Kidney glomerular epithelial cell (primary cell): ENCODE measurements at regions not wholly inside any gene's neighbourhood (a gene's known extent, or its start where the extent isn't known, plus 50 kb on each side); places are given as distances from the start of the nearest gene placed in this dataset.
"Not testable (repeated sequence)": the region's sequence is repeated elsewhere in the genome, so short reads cannot be mapped to it uniquely, and the experiment has no call there.

Experiments
- DNase-seq: peaks from one replicate; lab custom pipeline; 2025; lab: John Stamatoyannopoulos, UW

- DNase-seq, result no peak
These were observed 234.2 kb upstream of the NETO1 start for GRCh38 chr18:73101977-73102376.

- DNase-seq, result not testable (repeated sequence)
These were observed 233.7 kb upstream of the NETO1 start for GRCh38 chr18:73101491-73101890.

- no peak for DNase-seq
These were observed 232.0 kb upstream of the NETO1 start for GRCh38 chr18:73099759-73100158.

GRCh38 chr18:73093687-73094250 is 226.0 kb upstream of the NETO1 start:
- no peak for DNase-seq

GRCh38 chr18:73088445-73088844 is 220.7 kb upstream of the NETO1 start:
- no peak for DNase-seq

- DNase-seq, result no peak
These were observed 219.6 kb upstream of the NETO1 start for GRCh38 chr18:73087282-73087977.

GRCh38 chr18:73079920-73080319 is 212.1 kb upstream of the NETO1 start:
- no peak for DNase-seq

- DNase-seq, result peak; percentile 96
These were observed 193.0 kb upstream of the NETO1 start for GRCh38 chr18:73060666-73061288.

- no peak for DNase-seq
These were observed 191.5 kb upstream of the NETO1 start for GRCh38 chr18:73059280-73059679.

GRCh38 chr18:73047688-73048087 is 179.9 kb upstream of the NETO1 start:
- DNase-seq, result no peak

- DNase-seq, result no peak
These were observed 177.2 kb upstream of the NETO1 start for GRCh38 chr18:73045037-73045436.

GRCh38 chr18:73043611-73044010 is 175.8 kb upstream of the NETO1 start:
- peak; percentile 27 for DNase-seq

- peak; percentile 11 for DNase-seq
These were observed 175.4 kb upstream of the NETO1 start for GRCh38 chr18:73043211-73043610.

- no peak for DNase-seq
These were observed 172.5 kb upstream of the NETO1 start for GRCh38 chr18:73040247-73040646.

GRCh38 chr18:73038336-73038735 is 170.5 kb upstream of the NETO1 start:
- DNase-seq, result no peak

- DNase-seq, result no peak
These were observed 156.2 kb upstream of the NETO1 start for GRCh38 chr18:73023975-73024374.

- no peak for DNase-seq
These were observed 141.9 kb upstream of the NETO1 start for GRCh38 chr18:73009691-73010090.

- DNase-seq, result no peak
These were observed 140.1 kb upstream of the NETO1 start for GRCh38 chr18:73007915-73008308.

GRCh38 chr18:73007195-73007914 is 139.6 kb upstream of the NETO1 start:
- DNase-seq, result peak; percentile 89

- peak; percentile 7 for DNase-seq
These were observed 138.5 kb upstream of the NETO1 start for GRCh38 chr18:73006331-73006730.

GRCh38 chr18:73004260-73004659 is 136.5 kb upstream of the NETO1 start:
- DNase-seq, result no peak

- DNase-seq, result no peak
These were observed 132.3 kb upstream of the NETO1 start for GRCh38 chr18:72999971-73000607.
